Stimulated activated naive CD8-positive, alpha-beta T cell treated with anti-CD3 and anti-CD28 coated beads, Interleukin-15, amount 100 ng/mL, for 72 hours (primary cell): ENCODE measurements at regions not wholly inside any gene's neighbourhood (a gene's known extent, or its start where the extent isn't known, plus 50 kb on each side); places are given as distances from the start of the nearest gene placed in this dataset.

Experiments
- ATAC-seq: fragments of 150-1000 bp; cut with Tn5 transposase; 2 replicates; pipeline ENCODE4 v1.10.0; 2021; ENCODE audit warnings: mild to moderate bottlenecking, moderate library complexity
- DNase-seq, 2 donors: peaks; one replicate each; pipeline ENCODE4 v3.0.0; 2021 to 2022
- H3K27ac Mint-ChIP-seq, 2 donors: one replicate each; pipeline ENCODE4 v1.8.0; 2022; ENCODE audit warnings: mild to moderate bottlenecking in 2 of 2, mixed read lengths in 2 of 2, moderate library complexity in 2 of 2
- H3K27me3 Mint-ChIP-seq: one replicate; pipeline ENCODE4 v1.8.0; 2022; ENCODE audit warnings: mixed read lengths
- H3K4me1 Mint-ChIP-seq: one replicate; pipeline ENCODE4 v1.8.0; 2022; ENCODE audit warnings: mild to moderate bottlenecking, mixed read lengths
- H3K4me3 Mint-ChIP-seq, 2 donors: one replicate each; pipeline ENCODE4 v1.8.0; 2022; ENCODE audit warnings: mild to moderate bottlenecking in 2 of 2, mixed read lengths in 2 of 2, moderate library complexity in 1 of 2
- H3K9me3 Mint-ChIP-seq, 2 donors: one replicate each; pipeline ENCODE4 v1.8.0; 2022; ENCODE audit warnings: mixed read lengths in 2 of 2

GRCh38 chr2:59302683-59303082 lies 1061.6 kb upstream of the FANCL start:
- H3K27me3 Mint-ChIP-seq, result peaks cover 6% of the 10 kb centered on the region
- DNase-seq (no peak), ATAC-seq (no peak)
- no peaks in the 10 kb centered on the region for H3K9me3 Mint-ChIP-seq
- H3K4me1 Mint-ChIP-seq, result no peaks in the 10 kb centered on the region
- H3K27ac Mint-ChIP-seq, result no peak overlapping the region
- no peak overlapping the region for H3K4me3 Mint-ChIP-seq

GRCh38 chr2:59301466-59302402 lies 1060.6 kb upstream of the FANCL start:
- H3K4me3 Mint-ChIP-seq, result no peak overlapping the region
- peaks cover 4% of the 10 kb centered on the region for H3K27me3 Mint-ChIP-seq
- H3K4me1 Mint-ChIP-seq, result no peaks in the 10 kb centered on the region
- no peaks in the 10 kb centered on the region for H3K9me3 Mint-ChIP-seq
- ATAC-seq (no peak), DNase-seq (no peak)
- H3K27ac Mint-ChIP-seq, result no peak overlapping the region

DNA sequence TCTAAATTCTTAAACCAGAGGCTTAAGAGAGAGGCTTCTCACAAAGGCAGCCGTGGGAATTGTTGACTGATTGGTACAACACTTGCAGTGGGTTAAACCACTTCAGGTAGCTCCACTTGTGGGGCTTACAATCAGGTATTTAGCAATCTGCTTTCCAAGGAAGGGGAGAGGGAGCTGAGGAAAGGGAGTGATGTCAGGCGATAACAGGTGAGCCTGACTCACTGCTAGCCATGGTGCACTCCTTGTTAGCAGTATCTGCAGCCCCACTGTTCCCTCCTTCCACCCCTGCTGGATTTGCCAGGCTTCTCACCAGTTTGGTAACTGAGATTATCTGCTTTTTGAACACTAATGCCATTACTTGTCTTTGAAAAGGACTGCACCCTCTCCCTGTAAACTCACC lies 1056.7 kb upstream of the FANCL start:
- H3K4me1 Mint-ChIP-seq, result no peaks in the 10 kb centered on the region
- H3K27me3 Mint-ChIP-seq, result no peaks in the 10 kb centered on the region
- no peaks in the 10 kb centered on the region for H3K9me3 Mint-ChIP-seq
- no peak overlapping the region for H3K4me3 Mint-ChIP-seq
- no peak overlapping the region for H3K27ac Mint-ChIP-seq
- ATAC-seq, result no peak
- no peak for DNase-seq

GRCh38 chr2:59296279-59296678 lies 1055.2 kb upstream of the FANCL start:
- Mint-ChIP-seq H3K4me3 (no peak overlapping the region), H3K9me3 (no peaks in the 10 kb centered on the region), H3K27ac (no peak overlapping the region), H3K27me3 (no peaks in the 10 kb centered on the region), H3K4me1 (no peaks in the 10 kb centered on the region)
- no peak for ATAC-seq
- no peak for DNase-seq

DNA sequence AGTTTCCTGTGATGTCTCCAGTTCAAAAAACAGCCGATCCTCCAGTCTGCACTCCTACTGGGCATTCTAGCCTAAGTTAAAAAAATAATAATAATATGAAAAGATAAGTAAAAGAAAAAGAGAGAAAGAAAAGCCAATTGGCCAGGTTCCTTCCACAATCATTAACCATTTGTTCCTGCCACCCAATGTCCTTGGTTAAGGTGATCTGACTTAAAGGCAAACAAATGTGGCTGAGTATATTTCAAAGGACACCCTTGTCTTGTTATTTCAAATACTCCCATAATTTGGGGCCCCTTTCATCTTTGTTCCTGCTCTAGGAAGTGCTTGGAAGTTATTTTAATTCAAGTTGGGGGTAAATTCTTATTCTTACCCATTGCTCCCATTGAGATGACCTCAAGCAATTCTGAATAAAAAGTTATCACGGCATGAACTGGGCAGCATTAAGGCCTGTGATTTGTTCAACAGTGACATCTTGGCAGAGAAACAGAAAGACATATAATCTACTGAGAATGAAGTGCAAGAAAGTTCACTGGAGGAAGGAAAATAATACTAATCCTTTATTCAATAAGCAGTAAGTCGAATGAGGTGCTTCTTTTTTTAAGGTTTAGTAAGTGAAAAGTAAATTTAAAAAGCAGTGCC lies 1054.5 kb upstream of the FANCL start:
- ATAC-seq, result no peak
- Mint-ChIP-seq H3K4me1 (no peaks in the 10 kb centered on the region), H3K27ac (no peak overlapping the region), H3K9me3 (no peaks in the 10 kb centered on the region), H3K27me3 (no peaks in the 10 kb centered on the region), H3K4me3 (no peak overlapping the region)
- DNase-seq, result no peak

- Mint-ChIP-seq H3K9me3 (no peaks in the 10 kb centered on the region), H3K27ac (no peak overlapping the region), H3K4me3 (no peak overlapping the region), H3K27me3 (peaks cover 10% of the 10 kb centered on the region), H3K4me1 (no peaks in the 10 kb centered on the region)
- no peak for ATAC-seq
- DNase-seq, result no peak
Measured at GRCh38 chr2:59288771-59289170, 1047.6 kb upstream of the FANCL start.

- Mint-ChIP-seq H3K4me1 (no peaks in the 10 kb centered on the region), H3K4me3 (no peak overlapping the region), H3K27ac (no peak overlapping the region), H3K9me3 (no peaks in the 10 kb centered on the region), H3K27me3 (no peaks in the 10 kb centered on the region)
- ATAC-seq (no peak), DNase-seq (no peak)
Measured at GRCh38 chr2:59282374-59283057, 1041.4 kb upstream of the FANCL start.

DNA sequence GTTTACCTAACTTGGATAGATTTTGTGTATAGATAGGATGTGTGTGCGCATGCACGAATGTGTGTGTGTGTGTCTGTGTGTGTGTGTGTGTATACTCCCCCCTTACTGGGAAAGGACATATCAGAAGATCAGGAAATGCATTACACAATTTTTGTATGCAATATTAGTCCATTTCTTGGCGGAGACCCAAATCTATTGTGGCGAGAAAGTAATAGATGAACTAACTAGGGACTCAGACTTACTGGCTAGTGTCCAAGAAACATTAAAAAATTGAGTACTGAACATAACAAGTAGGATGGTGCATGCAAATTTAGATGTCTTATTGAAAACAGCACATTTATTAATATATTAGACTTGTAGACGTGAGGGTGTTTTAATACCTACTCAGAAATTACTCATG lies 1036.5 kb upstream of the FANCL start:
- Mint-ChIP-seq H3K27me3 (peaks cover 9% of the 10 kb centered on the region), H3K9me3 (no peaks in the 10 kb centered on the region), H3K4me1 (no peaks in the 10 kb centered on the region), H3K4me3 (no peak overlapping the region), H3K27ac (no peak overlapping the region)
- DNase-seq (no peak), ATAC-seq (no peak)

DNA sequence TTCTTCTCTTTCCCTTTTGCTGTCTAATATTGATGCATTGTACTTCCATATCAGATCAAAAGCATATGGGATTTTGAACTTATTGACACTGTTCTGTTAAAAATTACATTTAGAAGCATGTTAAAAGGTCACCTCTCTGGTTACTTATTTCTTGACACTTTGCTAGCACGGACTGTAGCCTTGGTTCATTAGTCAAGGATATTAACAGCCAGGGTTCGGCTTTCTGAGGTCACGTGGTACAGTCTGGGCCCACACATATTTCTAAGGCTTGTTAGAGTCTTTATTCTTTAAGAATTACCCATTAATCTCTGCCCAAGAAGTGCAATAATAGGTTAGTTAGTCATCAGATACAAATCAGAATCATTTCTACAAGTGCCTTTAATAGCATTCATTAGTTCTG lies 1035.8 kb upstream of the FANCL start:
- H3K4me3 Mint-ChIP-seq, result no peak overlapping the region
- no peak for ATAC-seq
- H3K27me3 Mint-ChIP-seq, result peaks cover 9% of the 10 kb centered on the region
- no peaks in the 10 kb centered on the region for H3K9me3 Mint-ChIP-seq
- DNase-seq, result no peak
- no peaks in the 10 kb centered on the region for H3K4me1 Mint-ChIP-seq
- no peak overlapping the region for H3K27ac Mint-ChIP-seq

GRCh38 chr2:59276033-59276432 lies 1034.9 kb upstream of the FANCL start:
- H3K9me3 Mint-ChIP-seq, result no peaks in the 10 kb centered on the region
- no peak for ATAC-seq
- no peak overlapping the region for H3K4me3 Mint-ChIP-seq
- peaks cover 9% of the 10 kb centered on the region for H3K27me3 Mint-ChIP-seq
- DNase-seq, result no peak
- H3K4me1 Mint-ChIP-seq, result no peaks in the 10 kb centered on the region
- no peak overlapping the region for H3K27ac Mint-ChIP-seq

DNA sequence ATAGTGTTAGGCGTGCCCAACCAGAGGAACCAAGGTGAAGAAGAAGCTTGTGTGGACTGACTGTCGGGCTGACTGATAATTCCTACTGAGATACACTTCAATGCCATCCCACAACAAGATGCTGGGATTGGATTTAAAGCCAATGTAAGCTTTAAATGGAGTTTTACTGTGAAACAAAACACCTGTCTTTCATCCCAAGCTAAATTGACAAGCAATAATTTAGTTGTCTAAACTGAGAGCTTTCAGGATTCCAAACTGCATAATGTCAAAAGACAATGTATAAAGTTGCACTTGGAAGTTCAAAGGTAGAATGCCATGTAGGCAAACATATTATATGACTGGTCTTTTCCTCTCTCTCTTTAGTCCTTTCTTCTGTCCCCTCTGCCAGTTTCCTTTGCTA lies 1025.3 kb upstream of the FANCL start:
- DNase-seq, result no peak
- Mint-ChIP-seq H3K27ac (no peak overlapping the region), H3K4me3 (no peak overlapping the region), H3K4me1 (no peaks in the 10 kb centered on the region), H3K27me3 (no peaks in the 10 kb centered on the region), H3K9me3 (peaks cover 0 to 8% of the 10 kb centered on the region in 2 donors)
- ATAC-seq, result no peak

- ATAC-seq (no peak), DNase-seq (no peak)
- Mint-ChIP-seq H3K27ac (no peak overlapping the region), H3K27me3 (no peaks in the 10 kb centered on the region), H3K4me3 (no peak overlapping the region), H3K9me3 (peaks cover 0 to 9% of the 10 kb centered on the region in 2 donors), H3K4me1 (no peaks in the 10 kb centered on the region)
Measured at GRCh38 chr2:59259913-59260312, 1018.8 kb upstream of the FANCL start.

DNA sequence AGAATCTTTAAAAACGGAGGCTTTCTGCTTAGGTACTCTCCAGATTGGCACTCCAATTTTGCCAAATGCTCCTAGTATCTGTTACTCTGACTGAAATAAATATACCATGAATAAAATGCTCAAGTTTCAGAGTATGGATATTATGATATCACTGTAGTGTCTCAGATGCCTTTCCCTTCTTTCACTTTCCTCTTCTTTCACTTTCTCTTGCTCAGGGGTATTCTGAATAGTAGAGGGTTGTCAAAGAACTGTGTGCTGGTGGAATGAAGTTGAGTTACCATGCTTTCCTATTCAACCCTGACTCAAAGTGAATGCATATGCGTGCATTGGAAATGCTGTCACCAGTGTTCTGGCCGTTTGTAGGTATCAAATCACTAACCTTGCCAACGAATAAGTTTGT lies 1015.2 kb upstream of the FANCL start:
- DNase-seq (no peak), ATAC-seq (no peak)
- Mint-ChIP-seq H3K27ac (no peak overlapping the region), H3K27me3 (no peaks in the 10 kb centered on the region), H3K4me1 (no peaks in the 10 kb centered on the region), H3K9me3 (no peaks in the 10 kb centered on the region), H3K4me3 (no peak overlapping the region)

GRCh38 chr2:59254279-59254678 lies 1013.2 kb upstream of the FANCL start:
- ATAC-seq, result no peak
- DNase-seq, result no peak
- H3K27me3 Mint-ChIP-seq, result no peaks in the 10 kb centered on the region
- no peaks in the 10 kb centered on the region for H3K9me3 Mint-ChIP-seq
- H3K4me1 Mint-ChIP-seq, result no peaks in the 10 kb centered on the region
- H3K4me3 Mint-ChIP-seq, result no peak overlapping the region
- no peak overlapping the region for H3K27ac Mint-ChIP-seq

DNA sequence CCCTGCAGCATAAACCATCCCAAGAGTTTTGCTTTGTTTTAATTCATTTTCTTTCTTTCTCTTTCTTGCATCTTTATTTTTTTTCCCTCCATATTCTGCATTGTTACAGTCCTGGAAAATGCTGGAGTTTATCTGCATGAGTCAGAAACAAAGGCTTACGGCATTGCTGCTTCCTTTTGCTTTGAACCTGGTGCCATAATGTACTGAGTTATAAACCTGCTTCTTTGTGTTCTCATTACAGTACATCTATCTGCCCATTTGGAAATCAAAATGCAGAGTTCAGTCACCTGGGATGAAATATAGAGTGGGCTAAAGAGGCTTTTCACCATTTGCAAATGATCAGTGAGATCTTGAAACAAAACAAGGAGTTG lies 1009.2 kb upstream of the FANCL start:
- Mint-ChIP-seq H3K4me1 (no peaks in the 10 kb centered on the region), H3K27me3 (no peaks in the 10 kb centered on the region), H3K9me3 (no peaks in the 10 kb centered on the region), H3K27ac (no peak overlapping the region), H3K4me3 (no peak overlapping the region)
- DNase-seq (no peak), ATAC-seq (no peak)
